KMS-11 (cell line): ENCODE measurements at regions not wholly inside any gene's neighbourhood (a gene's known extent, or its start where the extent isn't known, plus 50 kb on each side); places are given as distances from the start of the nearest gene placed in this dataset.

Experiments used
- H2AFZ ChIP-seq: fragments of 200-600 bp; sonication (generic); 2 replicates; pipeline ENCODE4 v1.6.1; 2016; ENCODE audit warnings: antibody characterized with exemption, mixed run types, low read depth
- H3K27ac ChIP-seq: fragments of 200-600 bp; sonication (generic); 2 replicates; pipeline ENCODE4 v1.6.1; 2016; ENCODE audit warnings: mild to moderate bottlenecking, mixed run types
- H3K27me3 ChIP-seq: fragments of 200-600 bp; sonication (generic); 2 replicates; pipeline ENCODE4 v1.6.1; 2017; ENCODE audit warnings: mild to moderate bottlenecking, low read depth, mixed run types, moderate library complexity; ENCODE audit not compliant: insufficient read depth
- H3K36me3 ChIP-seq: fragments of 200-600 bp; sonication (generic); 2 replicates; pipeline ENCODE4 v1.6.1; 2017; ENCODE audit warnings: mild to moderate bottlenecking, mixed run types; ENCODE audit not compliant: insufficient read depth
- H3K4me1 ChIP-seq: fragments of 200-600 bp; sonication (generic); 2 replicates; pipeline ENCODE4 v1.6.1; 2016; ENCODE audit warnings: mild to moderate bottlenecking, low read depth, mixed run types; ENCODE audit not compliant: poor library complexity, severe bottlenecking
- H3K4me2 ChIP-seq: fragments of 200-600 bp; sonication (generic); 2 replicates; pipeline ENCODE4 v1.7.0; 2016; ENCODE audit warnings: mild to moderate bottlenecking, mixed run types
- H3K4me3 ChIP-seq: fragments of 200-600 bp; sonication (generic); IDR thresholded peaks from 2 replicates; pipeline ENCODE4 v1.6.1; 2017; ENCODE audit warnings: low read depth, low read length, mixed read lengths; ENCODE audit not compliant: insufficient read depth
- H3K79me2 ChIP-seq: fragments of 200-600 bp; sonication (generic); 2 replicates; pipeline ENCODE4 v1.6.1; 2016; ENCODE audit warnings: low read depth, mixed run types; ENCODE audit not compliant: insufficient read depth
- H3K9ac ChIP-seq: fragments of 200-600 bp; sonication (generic); 2 replicates; pipeline ENCODE4 v1.6.1; 2016; ENCODE audit warnings: mild to moderate bottlenecking, mixed run types
- H4K20me1 ChIP-seq: fragments of 200-600 bp; sonication (generic); 2 replicates; pipeline ENCODE4 v1.6.1; 2016; ENCODE audit warnings: mild to moderate bottlenecking, mixed run types; ENCODE audit not compliant: insufficient read depth
- TF ChIP-seq, protein P1 (sequence below): fragments of 200-600 bp; sonication (generic); conservative IDR thresholded peaks from 2 replicates; pipeline ENCODE4 v1.6.1; 2017; ENCODE audit warnings: low read depth, mild to moderate bottlenecking, antibody characterized with exemption, low read length, moderate library complexity, mixed read lengths

DNA sequence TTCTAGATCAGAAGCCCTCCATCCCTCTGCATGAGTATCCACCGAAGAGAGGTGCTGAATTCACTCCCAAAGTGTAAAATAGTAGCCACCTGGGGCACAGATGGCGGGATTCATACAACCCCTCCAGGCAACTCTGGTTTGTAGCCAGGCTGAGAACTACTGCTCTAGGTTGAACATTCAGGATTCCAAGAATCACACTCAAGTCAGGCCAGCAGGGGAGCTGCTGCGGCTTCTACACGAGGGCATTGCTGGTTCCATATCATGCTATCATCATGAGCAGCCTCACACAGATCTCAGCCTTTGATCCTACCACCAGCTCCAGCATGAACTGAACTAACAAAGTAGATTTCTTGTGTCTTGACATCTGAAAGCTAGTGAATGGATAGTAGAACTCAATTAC lies 367.9 kb downstream of the DIRAS2 start:
- H3K27ac ChIP-seq: no peak overlapping the region
- TF ChIP-seq, protein P1, sequence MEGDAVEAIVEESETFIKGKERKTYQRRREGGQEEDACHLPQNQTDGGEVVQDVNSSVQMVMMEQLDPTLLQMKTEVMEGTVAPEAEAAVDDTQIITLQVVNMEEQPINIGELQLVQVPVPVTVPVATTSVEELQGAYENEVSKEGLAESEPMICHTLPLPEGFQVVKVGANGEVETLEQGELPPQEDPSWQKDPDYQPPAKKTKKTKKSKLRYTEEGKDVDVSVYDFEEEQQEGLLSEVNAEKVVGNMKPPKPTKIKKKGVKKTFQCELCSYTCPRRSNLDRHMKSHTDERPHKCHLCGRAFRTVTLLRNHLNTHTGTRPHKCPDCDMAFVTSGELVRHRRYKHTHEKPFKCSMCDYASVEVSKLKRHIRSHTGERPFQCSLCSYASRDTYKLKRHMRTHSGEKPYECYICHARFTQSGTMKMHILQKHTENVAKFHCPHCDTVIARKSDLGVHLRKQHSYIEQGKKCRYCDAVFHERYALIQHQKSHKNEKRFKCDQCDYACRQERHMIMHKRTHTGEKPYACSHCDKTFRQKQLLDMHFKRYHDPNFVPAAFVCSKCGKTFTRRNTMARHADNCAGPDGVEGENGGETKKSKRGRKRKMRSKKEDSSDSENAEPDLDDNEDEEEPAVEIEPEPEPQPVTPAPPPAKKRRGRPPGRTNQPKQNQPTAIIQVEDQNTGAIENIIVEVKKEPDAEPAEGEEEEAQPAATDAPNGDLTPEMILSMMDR: no peak
- H3K9ac ChIP-seq: no peak overlapping the region
- no peaks in the 10 kb centered on the region for H4K20me1 ChIP-seq
- no peak overlapping the region for H2AFZ ChIP-seq
- H3K79me2 ChIP-seq: no peaks in the 10 kb centered on the region
- no peaks in the 10 kb centered on the region for H3K27me3 ChIP-seq
- H3K4me1 ChIP-seq: no peaks in the 10 kb centered on the region
- H3K4me3 ChIP-seq: no peak overlapping the region
- H3K4me2 ChIP-seq: no peak overlapping the region
- H3K36me3 ChIP-seq: no peaks in the 10 kb centered on the region

- H3K27ac ChIP-seq: no peak overlapping the region
Measured at GRCh38 chr9:90285946-90286345, 356.7 kb downstream of the DIRAS2 start.

GRCh38 chr9:90287567-90288274 lies 354.9 kb downstream of the DIRAS2 start:
- Histone ChIP-seq H3K36me3 (no peaks in the 10 kb centered on the region), H3K4me3 (no peak overlapping the region), H3K4me1 (peaks cover 37% of the 10 kb centered on the region), H4K20me1 (no peaks in the 10 kb centered on the region), H2AFZ (peak overlapping the region; percentile 64), H3K4me2 (peak overlapping the region; percentile 79), H3K27ac (peak overlapping the region; percentile 90), H3K79me2 (no peaks in the 10 kb centered on the region), H3K9ac (peak overlapping the region; percentile 61), H3K27me3 (no peaks in the 10 kb centered on the region)
- TF ChIP-seq, protein P1: no peak

More at GRCh38 chr9:90285946-90286345, 356.7 kb downstream of the DIRAS2 start:
- H3K4me2 ChIP-seq: no peak overlapping the region
- H3K36me3 ChIP-seq: no peaks in the 10 kb centered on the region
- peaks cover 37% of the 10 kb centered on the region for H3K4me1 ChIP-seq
- H3K9ac ChIP-seq: no peak overlapping the region
- no peaks in the 10 kb centered on the region for H3K79me2 ChIP-seq
- no peak overlapping the region for H3K4me3 ChIP-seq
- no peaks in the 10 kb centered on the region for H3K27me3 ChIP-seq
- no peaks in the 10 kb centered on the region for H4K20me1 ChIP-seq
- TF ChIP-seq, protein P1: no peak
- H2AFZ ChIP-seq: no peak overlapping the region

DNA sequence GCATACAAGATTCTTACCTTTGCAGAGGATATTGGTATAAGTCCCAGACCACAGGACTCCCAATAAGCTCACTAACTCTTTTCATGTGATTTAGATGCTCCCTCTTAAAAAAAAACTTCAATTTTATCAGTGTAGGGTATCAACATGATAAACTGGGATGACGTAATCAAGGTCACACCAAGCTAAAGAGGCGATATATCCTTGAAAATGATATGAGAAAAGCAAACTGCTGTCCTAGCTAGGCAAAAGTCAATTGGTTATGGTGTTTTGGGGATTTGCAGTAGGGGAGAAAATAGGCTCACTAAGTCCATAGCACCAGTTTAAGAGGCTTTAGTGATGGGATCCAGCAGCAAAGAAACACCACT lies 354.4 kb downstream of the DIRAS2 start:
- TF ChIP-seq, protein P1: no peak
- Histone ChIP-seq H3K4me3 (no peak overlapping the region), H4K20me1 (no peaks in the 10 kb centered on the region), H3K79me2 (no peaks in the 10 kb centered on the region), H3K9ac (peak overlapping the region; percentile 61; the same call in 1 of the 2 replicates), H2AFZ (peak overlapping the region; percentile 64), H3K27me3 (no peaks in the 10 kb centered on the region), H3K36me3 (no peaks in the 10 kb centered on the region), H3K4me2 (peak overlapping the region; percentile 79), H3K27ac (peak overlapping the region; percentile 90), H3K4me1 (peaks cover 37% of the 10 kb centered on the region)
